Endothelial cell (in vitro differentiated cells): ENCODE measurements at regions not wholly inside any gene's neighbourhood (a gene's known extent, or its start where the extent isn't known, plus 50 kb on each side); places are given as distances from the start of the nearest gene placed in this dataset.
"Not testable (repeated sequence)": the region's sequence is repeated elsewhere in the genome, so short reads cannot be mapped to it uniquely, and the experiment has no call there.

Source experiments
- DNase-seq: peaks from one replicate; pipeline ENCODE4 v3.0.0; 2021; ENCODE audit warnings: low spot score
- H3K27ac Mint-ChIP-seq: one replicate; pipeline ENCODE4 v1.8.0; 2021; ENCODE audit warnings: mixed read lengths, inconsistent platforms; ENCODE audit not compliant: unreplicated experiment
- H3K27me3 Mint-ChIP-seq: one replicate; pipeline ENCODE4 v1.8.0; 2021; ENCODE audit warnings: mild to moderate bottlenecking, moderate library complexity, mixed read lengths, inconsistent platforms; ENCODE audit not compliant: unreplicated experiment
- H3K36me3 Mint-ChIP-seq: one replicate; pipeline ENCODE4 v1.8.0; 2021; ENCODE audit warnings: mild to moderate bottlenecking, low read depth, mixed read lengths, inconsistent platforms; ENCODE audit not compliant: unreplicated experiment
- H3K4me1 Mint-ChIP-seq: one replicate; pipeline ENCODE4 v1.8.0; 2021; ENCODE audit warnings: mild to moderate bottlenecking, mixed read lengths, inconsistent platforms; ENCODE audit not compliant: unreplicated experiment
- H3K4me3 Mint-ChIP-seq: one replicate; pipeline ENCODE4 v1.8.0; 2021; ENCODE audit warnings: mild to moderate bottlenecking, mixed read lengths, inconsistent platforms; ENCODE audit not compliant: unreplicated experiment
- H3K9me3 Mint-ChIP-seq: one replicate; pipeline ENCODE4 v1.8.0; 2021; ENCODE audit warnings: mixed read lengths, inconsistent platforms; ENCODE audit not compliant: unreplicated experiment
- CTCF ChIP-seq: fragments of 200-600 bp; sonication (generic); IDR thresholded peaks from one replicate; pipeline ENCODE4 v1.5.0; 2021; ENCODE audit warnings: antibody characterized with exemption; ENCODE audit not compliant: unreplicated experiment

DNA sequence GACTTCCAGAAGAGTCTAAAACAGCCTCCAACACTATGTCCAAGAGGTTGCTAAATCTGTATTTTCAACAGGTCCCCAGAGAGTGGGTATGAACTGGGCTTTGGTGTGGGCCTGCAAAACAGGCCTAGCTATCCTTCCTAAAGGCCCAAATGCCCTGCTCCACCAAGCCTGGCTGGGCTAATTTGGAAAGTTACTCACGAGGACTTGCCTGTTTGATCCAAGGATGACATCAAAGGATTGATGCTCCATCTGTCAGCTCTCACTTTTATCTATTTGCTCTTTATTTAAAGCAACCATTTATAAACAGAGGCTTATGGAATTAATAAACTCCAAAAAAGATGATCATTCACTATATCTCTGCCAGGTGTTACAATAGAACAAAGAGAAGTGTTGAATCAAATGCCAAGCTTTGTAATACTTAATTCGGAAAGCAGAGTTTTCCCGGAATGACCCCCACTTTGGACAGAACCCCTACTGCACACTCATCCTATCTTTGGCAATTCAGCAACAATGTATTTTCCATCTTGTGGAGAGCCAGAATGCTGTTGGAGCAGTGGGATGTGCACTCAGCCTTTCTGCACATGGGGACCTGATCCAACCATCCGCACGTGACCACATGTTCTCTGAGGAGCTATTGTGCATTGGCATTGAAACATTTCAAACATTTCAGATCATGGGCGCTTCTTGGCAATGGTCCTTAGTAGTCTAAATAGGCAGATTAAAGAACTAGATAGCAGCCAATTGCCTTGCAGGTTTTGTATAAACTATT, 163.3 kb upstream of the THBS1 start:
- Mint-ChIP-seq H3K36me3 (no peaks in the 10 kb centered on the region), H3K9me3 (no peaks in the 10 kb centered on the region), H3K27ac (no peak overlapping the region), H3K27me3 (no peaks in the 10 kb centered on the region), H3K4me3 (no peak overlapping the region), H3K4me1 (no peaks in the 10 kb centered on the region)
- no peak for DNase-seq
- no peak for TF ChIP-seq CTCF

GRCh38 chr15:39419651-39420050, 161.2 kb upstream of the THBS1 start:
- DNase-seq = no peak
- Mint-ChIP-seq H3K36me3 (no peaks in the 10 kb centered on the region), H3K27ac (no peak overlapping the region), H3K4me3 (no peak overlapping the region), H3K27me3 (no peaks in the 10 kb centered on the region), H3K4me1 (no peaks in the 10 kb centered on the region), H3K9me3 (no peaks in the 10 kb centered on the region)
- no peak for TF ChIP-seq CTCF

DNA sequence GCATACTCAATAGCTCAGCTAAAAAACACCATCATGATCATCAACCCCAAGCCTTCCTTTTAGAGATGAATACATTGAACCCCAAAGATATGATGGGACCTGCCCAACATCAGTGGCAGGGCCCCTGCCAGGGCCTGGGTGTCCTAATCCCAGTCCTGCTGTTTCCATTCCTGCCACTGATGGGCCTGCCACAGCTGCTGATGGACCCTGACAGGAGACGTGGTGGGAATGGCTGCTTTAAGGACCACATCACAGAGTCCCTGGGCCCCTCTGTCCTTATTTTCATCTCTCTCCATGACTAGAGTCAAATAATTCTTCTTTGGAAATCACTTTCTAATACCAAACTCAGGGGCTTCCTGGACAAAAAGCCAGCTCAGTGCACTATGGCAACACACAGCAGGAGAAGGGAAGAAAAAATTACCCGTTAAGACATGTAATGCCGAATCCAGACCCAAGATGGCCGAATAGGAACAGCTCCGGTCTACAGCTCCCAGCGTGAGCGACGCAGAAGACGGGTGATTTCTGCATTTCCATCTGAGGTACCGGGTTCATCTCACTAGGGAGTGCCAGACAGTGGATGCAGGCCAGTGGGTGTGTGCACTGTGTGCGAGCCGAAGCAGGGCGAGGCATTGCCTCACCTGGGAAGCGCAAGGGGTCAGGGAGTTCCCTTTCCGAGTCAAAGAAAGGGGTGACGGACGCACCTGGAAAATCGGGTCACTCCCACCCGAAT, 160.6 kb upstream of the THBS1 start:
- H3K36me3 Mint-ChIP-seq, H3K4me1 Mint-ChIP-seq, H3K4me3 Mint-ChIP-seq, H3K27me3 Mint-ChIP-seq, DNase-seq, H3K27ac Mint-ChIP-seq, H3K9me3 Mint-ChIP-seq: not testable (repeated sequence)

DNA sequence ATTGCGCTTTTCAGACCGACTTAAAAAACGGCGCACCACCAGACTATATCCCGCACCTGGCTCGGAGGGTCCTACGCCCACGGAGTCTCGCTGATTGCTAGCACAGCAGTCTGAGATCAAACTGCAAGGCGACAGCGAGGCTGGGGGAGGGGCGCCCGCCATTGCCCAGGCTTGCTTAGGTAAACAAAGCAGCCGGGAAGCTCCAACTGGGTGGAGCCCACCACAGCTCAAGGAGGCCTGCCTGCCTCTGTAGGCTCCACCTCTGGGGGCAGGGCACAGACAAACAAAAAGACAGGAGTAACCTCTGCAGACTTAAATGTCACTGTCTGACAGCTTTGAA, 160.1 kb upstream of the THBS1 start:
- H3K36me3 Mint-ChIP-seq, H3K9me3 Mint-ChIP-seq: not testable (repeated sequence)

DNA sequence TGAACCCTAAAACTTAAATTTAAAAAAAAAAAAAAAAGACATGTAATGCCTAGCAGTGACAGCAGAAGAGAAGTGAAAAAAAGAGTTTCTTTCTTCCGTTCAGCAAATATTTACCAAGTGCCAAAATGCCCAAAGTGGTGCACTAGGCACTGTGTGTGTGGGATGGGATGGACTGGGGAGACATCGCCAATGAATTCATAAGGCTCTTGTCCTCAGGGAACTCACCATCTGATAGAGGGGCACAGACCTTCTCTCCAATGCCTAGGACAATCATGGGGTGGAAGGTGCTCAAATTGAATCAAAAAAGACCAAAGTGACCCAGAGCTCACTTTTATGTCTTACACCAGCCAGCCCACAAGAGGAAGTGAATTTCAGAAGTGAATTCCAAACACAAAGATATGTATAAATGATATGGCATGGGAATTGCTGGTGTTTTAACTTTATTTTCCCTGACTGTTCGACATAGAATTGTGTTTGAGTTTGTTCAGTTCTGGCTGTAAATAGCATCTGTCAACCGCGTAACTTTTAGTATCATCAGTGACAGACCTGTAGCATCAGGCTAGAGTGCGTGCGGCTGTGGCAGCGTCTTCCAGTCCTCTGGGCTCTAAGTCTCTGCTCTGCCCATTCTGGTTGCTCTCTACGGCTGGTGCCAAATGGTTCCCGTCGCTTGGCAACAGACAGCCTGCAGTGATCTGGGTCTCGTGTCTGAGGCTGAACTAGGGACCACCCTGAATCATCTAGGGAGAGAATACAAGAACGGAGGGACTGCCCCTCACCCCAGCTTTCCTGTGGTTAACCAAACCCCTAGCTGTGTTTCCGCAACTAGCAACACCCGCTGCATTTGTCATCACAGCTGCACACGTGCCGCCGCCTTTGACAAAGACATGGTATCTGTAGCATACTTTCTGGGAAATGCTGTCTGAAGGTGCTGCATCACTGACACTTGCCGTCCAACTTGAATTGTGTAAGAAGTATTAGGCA, 154.0 kb upstream of the THBS1 start:
- no peak overlapping the region for H3K4me3 Mint-ChIP-seq
- H3K9me3 Mint-ChIP-seq = no peaks in the 10 kb centered on the region
- no peak overlapping the region for H3K27ac Mint-ChIP-seq
- no peak for TF ChIP-seq CTCF
- H3K4me1 Mint-ChIP-seq = peaks cover 6% of the 10 kb centered on the region
- H3K27me3 Mint-ChIP-seq = peaks cover 3% of the 10 kb centered on the region
- no peak for DNase-seq
- no peaks in the 10 kb centered on the region for H3K36me3 Mint-ChIP-seq

More for the DNA sequence above, 160.1 kb upstream of the THBS1 start:
- H3K4me1 Mint-ChIP-seq, H3K27ac Mint-ChIP-seq, H3K27me3 Mint-ChIP-seq, H3K4me3 Mint-ChIP-seq, DNase-seq: not testable (repeated sequence)
